IPS-NIHi7 (cell line): ENCODE measurements at regions not wholly inside any gene's neighbourhood (a gene's known extent, or its start where the extent isn't known, plus 50 kb on each side); places are given as distances from the start of the nearest gene placed in this dataset.
A peak's percentile ranks its signal among the peaks of the same experiment; 100 is the strongest.

Source experiments
- DNase-seq: peaks from one replicate; pipeline ENCODE4 v3.0.0; 2012; ENCODE audit warnings: mixed read lengths; ENCODE audit errors: extremely low spot score

- no peak for DNase-seq
These were observed 190.7 kb downstream of the CD47 start for GRCh38 chr3:107899990-107900651.

- no peak for DNase-seq
These were observed 193.3 kb downstream of the CD47 start for GRCh38 chr3:107897471-107898061.

DNA sequence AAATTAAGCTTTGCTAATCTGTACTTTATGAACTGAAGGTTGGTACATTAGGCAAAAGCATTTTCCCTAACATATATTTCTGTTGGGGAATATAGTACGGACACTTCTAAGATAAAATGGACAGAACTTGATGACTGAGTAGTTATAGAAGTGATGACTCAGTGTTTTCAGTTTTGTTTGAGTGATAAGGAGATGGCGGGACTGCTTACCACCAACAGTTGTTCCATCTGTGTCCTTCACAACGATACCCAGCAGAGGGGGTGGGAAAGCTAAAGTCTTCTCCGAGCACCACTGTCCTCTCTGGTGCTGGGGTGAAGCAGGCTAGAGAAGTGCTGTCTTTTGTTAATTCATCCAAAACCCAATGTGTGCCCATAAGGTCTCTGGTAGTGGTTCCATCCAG, 195.8 kb downstream of the CD47 start:
- DNase-seq: no peak

- DNase-seq: no peak
These were observed 197.7 kb downstream of the CD47 start for GRCh38 chr3:107892955-107893624.

DNA sequence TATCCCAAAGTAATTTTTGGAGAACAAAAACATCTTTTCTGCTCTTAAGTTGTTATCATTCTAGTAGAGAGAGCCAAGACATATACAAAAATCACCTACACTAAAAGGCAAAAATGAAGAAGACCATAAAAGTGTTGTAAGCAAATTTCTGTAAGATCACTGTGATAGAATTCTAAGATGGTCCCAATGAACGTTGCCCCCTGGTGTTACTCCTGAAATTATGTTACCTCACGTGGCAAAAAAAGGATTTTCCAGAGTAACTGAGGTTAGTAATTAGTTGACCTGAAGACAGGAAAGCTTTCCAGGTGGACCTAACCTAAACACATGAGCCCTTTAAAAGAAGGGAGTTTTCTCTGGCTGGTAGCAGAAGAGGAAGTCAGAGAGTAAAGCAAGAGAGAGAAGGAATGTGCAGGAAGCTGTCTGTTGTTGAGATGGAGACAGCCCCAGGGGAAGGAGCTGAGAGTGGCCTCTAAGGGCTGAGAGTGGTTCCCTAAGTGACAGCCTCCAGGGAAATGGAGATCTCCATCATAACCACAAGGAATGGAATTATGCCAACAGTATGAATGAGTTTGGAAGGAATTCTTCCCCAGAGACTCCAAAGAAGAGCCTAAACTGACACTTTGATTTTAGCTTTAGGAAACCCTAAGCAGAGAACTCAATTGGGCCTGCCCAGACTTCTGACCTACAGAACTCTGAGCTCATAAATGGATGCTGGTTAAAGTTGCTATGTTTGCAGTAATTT, 205.9 kb downstream of the CD47 start:
- peak; percentile 20 for DNase-seq

GRCh38 chr3:107884028-107884427, 206.8 kb downstream of the CD47 start:
- no peak for DNase-seq

DNA sequence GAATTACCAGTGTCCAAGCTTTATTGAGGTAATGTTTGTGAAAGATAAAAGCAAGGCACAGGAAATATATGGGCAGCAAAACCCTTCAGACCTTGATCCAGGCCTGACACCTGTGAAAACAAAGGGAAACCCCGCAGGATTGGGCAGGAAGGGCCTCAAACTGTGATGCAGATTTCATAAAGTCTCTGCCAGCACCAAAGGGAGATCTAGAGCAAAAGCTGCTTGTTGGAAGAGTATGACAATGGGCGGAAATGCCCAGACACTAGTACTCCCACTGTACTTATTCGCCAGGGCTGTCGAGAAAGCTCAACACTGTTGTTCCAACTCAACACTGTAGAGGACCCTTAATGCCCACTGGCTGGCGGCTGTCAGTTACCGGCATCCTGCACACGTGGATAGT, 207.9 kb downstream of the CD47 start:
- no peak for DNase-seq

GRCh38 chr3:107882261-107882660, 208.6 kb downstream of the CD47 start:
- no peak for DNase-seq

- DNase-seq: no peak
These were observed 209.3 kb downstream of the CD47 start for GRCh38 chr3:107881509-107881908.

DNA sequence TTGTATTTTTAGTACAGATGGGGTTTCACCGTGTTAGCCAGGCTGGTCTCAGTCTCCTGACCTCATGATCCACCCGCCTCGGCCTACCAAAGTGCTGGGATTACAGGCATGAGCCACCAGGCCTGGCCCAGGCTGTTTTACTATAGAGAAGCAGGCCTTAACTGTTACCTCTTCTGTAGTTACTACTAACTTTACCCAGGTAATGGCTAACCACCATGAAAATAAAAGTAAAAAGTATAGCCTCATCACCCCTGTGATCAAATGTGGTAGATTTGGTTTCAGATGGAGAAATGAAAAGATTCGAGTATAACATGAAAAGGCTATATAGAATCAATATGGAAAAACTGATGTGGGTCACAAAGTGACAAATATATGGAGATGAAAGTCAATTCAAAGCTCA, 210.1 kb downstream of the CD47 start:
- no peak for DNase-seq

GRCh38 chr3:107877936-107878335, 212.9 kb downstream of the CD47 start:
- no peak for DNase-seq

DNA sequence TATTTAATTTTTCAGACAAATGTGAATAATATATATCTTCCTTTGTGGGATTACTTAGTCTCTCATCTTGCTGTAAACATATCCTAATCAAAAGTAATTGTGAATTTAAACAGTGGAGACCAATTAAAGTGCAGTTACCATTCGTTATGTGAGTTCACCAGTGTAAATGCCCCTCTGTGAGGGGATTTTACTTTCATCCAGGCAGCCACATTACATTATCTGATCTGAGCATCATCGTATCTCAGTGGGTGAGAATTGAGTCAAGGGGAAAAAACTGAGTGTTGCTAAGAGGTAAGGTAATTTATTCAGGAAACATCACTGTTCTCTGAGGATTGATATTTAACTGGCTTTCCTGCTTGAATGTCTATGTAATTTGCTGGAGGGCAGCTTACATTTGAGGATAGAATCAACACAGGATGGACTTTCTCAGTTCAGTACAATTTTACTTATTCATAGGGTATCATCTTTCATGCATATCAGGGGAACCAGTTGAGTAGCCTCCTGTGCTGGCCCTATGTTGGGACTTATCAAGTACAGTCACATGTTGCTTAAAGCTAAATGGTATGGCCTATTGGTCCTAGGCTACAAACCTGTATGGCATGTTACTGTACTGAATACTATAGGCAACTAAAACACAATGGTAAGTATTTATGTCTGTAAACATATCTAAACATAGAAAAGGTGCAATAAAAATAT, 219.7 kb downstream of the CD47 start:
- DNase-seq: no peak

DNA sequence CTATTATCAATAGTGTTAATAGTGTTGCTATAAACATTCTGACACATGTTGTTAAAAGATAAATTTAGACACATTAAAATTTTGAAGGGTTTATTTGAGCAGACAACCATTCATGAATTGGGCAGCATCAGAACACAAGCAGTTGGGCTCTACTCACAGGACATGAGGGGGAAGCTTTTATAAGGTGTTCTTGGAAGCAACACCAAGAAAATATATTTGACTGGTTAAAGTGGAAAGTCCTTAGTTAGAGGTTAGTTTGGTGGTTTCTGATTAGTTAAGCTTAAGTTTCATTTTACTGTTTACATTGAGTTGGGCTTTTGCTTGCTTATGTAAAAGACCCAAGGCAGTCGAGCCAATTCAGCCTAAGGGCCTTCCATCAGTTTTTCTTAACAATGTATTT, 220.7 kb downstream of the CD47 start:
- no peak for DNase-seq

GRCh38 chr3:107868449-107868848, 222.4 kb downstream of the CD47 start:
- no peak for DNase-seq

- DNase-seq: no peak
These were observed 228.9 kb downstream of the CD47 start for GRCh38 chr3:107861904-107862303.

DNA sequence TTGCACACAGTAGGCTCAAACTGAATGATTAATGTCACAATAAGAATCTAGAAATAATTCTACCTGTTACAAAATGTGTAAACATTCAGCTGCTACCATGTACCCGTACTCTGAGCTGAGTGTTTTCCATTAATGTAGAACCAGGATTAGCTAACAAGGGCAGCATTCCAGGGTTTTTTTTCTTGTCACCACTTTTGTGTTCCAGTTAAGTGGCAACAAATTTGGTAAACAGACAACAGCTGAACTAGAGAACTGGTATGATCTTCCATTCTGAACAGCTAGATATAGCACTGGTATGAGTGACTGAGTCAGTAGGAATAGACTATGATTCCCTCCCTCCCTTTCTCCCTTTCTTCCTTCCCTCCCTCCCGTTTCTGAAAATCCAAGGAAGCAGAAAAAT, 229.4 kb downstream of the CD47 start:
- no peak for DNase-seq
